GM10266 (cell line): ENCODE measurements at regions not wholly inside any gene's neighbourhood (a gene's known extent, or its start where the extent isn't known, plus 50 kb on each side); places are given as distances from the start of the nearest gene placed in this dataset.

ENCODE experiments used
- DNase-seq: peaks from one replicate; pipeline ENCODE4 v3.0.0; 2012; ENCODE audit errors: extremely low spot score
- TF ChIP-seq, protein P1 (sequence below): IDR thresholded peaks from 2 replicates; pipeline ENCODE4 v1.5.1; 2012; ENCODE audit warnings: mild to moderate bottlenecking, low read depth; ENCODE audit not compliant: control insufficient read depth, insufficient read depth; ENCODE audit errors: missing control alignments

- DNase-seq: no peak
- TF ChIP-seq, protein P1, sequence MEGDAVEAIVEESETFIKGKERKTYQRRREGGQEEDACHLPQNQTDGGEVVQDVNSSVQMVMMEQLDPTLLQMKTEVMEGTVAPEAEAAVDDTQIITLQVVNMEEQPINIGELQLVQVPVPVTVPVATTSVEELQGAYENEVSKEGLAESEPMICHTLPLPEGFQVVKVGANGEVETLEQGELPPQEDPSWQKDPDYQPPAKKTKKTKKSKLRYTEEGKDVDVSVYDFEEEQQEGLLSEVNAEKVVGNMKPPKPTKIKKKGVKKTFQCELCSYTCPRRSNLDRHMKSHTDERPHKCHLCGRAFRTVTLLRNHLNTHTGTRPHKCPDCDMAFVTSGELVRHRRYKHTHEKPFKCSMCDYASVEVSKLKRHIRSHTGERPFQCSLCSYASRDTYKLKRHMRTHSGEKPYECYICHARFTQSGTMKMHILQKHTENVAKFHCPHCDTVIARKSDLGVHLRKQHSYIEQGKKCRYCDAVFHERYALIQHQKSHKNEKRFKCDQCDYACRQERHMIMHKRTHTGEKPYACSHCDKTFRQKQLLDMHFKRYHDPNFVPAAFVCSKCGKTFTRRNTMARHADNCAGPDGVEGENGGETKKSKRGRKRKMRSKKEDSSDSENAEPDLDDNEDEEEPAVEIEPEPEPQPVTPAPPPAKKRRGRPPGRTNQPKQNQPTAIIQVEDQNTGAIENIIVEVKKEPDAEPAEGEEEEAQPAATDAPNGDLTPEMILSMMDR: no peak
Measured at GRCh38 chr7:92939666-92940360, 103.4 kb upstream of the CDK6 start.

- TF ChIP-seq, protein P1: no peak
- no peak for DNase-seq
Measured at GRCh38 chr7:92934096-92934495, 97.7 kb upstream of the CDK6 start.

DNA sequence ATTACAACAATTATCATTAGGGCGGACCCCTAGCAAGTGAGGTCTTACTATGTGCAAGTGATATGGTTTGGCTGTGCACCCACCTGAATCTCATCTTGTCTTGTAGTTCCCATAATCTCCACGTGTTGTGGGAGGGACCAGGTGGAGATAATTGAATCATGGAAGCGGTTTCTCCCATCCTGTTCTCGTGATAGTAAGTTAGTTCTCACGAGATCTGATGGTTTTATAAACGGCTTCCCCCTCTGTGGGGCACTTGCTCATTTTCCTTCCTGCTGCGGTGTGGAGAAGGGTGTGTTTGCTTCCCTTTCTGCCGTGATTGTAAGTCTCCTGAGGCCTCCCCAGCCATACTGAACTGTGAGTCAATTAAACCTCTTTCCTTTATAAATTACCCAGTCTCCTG, 96.1 kb upstream of the CDK6 start:
- no peak for DNase-seq
- TF ChIP-seq, protein P1: no peak

DNA sequence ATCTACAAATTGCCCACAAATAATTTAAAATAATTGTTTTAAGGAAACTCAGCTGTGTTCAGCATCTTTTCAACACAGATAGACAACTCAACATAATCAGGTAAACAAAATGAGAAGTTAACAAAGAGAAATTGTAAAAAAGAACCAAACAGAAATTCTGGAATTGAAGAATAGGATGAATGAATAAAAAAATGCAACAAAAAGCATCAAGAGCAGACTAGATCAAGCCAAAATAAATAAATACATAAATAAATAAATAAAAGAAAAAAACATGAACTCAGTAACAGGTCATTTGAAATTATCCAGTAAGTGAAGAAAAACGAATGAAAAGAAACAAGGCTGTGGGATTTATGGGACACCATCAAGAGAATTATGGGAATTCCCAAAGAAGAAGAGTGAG, 94.0 kb upstream of the CDK6 start:
- TF ChIP-seq, protein P1: no peak
- no peak for DNase-seq

- TF ChIP-seq, protein P1: no peak
Measured at GRCh38 chr7:92926697-92927044, 90.3 kb upstream of the CDK6 start.

DNA sequence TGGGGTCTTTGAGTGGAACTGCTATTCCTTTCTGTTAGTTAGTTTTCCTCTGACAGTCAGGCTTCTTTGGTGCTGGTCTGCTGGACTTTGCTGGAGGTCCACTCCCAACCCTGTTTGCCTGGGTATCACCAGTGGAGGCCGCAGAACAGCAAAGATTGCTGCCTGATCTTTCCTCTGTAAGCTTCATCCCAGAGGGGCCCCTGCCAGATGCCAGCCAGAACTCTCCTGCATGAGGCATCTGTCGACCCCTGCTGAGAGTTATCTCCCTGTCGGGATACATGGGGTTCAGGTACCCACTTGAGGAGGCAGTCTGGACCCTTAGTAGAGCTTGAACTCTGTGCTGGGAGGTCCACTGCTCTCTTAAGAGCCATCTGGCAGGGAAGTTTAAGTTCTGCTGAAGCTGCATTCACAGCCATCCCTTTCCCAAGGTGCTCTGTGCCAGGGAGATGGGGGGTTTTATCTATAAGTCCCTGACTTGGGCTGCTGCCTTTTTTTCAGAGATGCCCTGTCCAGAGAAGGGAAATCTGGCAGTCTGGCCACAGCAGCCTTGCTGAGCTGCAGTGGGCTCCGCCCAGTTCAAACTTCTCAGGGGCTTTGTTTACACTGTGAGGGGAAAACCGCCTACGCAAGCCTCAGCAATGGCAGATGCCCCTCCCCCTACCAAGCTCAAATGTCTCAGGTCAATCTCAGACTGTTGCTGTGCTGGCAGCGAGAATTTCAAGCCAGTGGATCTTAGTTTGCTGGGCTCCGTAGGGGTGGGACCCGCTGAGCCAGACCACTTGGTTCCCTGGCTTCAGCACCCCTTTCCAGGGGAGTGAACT, 89.7 kb upstream of the CDK6 start:
- DNase-seq: no peak
- TF ChIP-seq, protein P1: no peak

More at GRCh38 chr7:92926697-92927044, 90.3 kb upstream of the CDK6 start:
- no peak for DNase-seq

GRCh38 chr7:92924800-92925199, 88.4 kb upstream of the CDK6 start:
- TF ChIP-seq, protein P1: no peak
- no peak for DNase-seq
